ENCODE measurements at regions not wholly inside any gene's neighbourhood (a gene's known extent, or its start where the extent isn't known, plus 50 kb on each side); places are given as distances from the start of the nearest gene placed in this dataset.

GRCh38 chr2:176446718-176447414, 177.6 kb downstream of the MTX2 start:
- H3K36me3 Mint-ChIP-seq, result no peaks in the 10 kb centered on the region
- TF ChIP-seq, protein P1, sequence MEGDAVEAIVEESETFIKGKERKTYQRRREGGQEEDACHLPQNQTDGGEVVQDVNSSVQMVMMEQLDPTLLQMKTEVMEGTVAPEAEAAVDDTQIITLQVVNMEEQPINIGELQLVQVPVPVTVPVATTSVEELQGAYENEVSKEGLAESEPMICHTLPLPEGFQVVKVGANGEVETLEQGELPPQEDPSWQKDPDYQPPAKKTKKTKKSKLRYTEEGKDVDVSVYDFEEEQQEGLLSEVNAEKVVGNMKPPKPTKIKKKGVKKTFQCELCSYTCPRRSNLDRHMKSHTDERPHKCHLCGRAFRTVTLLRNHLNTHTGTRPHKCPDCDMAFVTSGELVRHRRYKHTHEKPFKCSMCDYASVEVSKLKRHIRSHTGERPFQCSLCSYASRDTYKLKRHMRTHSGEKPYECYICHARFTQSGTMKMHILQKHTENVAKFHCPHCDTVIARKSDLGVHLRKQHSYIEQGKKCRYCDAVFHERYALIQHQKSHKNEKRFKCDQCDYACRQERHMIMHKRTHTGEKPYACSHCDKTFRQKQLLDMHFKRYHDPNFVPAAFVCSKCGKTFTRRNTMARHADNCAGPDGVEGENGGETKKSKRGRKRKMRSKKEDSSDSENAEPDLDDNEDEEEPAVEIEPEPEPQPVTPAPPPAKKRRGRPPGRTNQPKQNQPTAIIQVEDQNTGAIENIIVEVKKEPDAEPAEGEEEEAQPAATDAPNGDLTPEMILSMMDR (IDR thresholded peaks at IDR 0.05), result no peak
- no peak overlapping the region for H3K4me3 ChIP-seq (ENCODE audit: low read length)
- no peaks in the 10 kb centered on the region for H3K4me1 Mint-ChIP-seq
- H3K27ac ChIP-seq (ENCODE audit: low read length), result no peak overlapping the region
- no peak overlapping the region for H3K27ac Mint-ChIP-seq
- no peaks in the 10 kb centered on the region for H3K4me1 ChIP-seq (ENCODE audit: control insufficient read depth, insufficient read depth, low read length)
- H3K27me3 Mint-ChIP-seq (ENCODE audit: low read depth in 2 of 2), result peaks cover 0 to 9% of the 10 kb centered on the region in 2 donors
- no peaks in the 10 kb centered on the region for H3K9me3 Mint-ChIP-seq
- intact Hi-C loops (cut with micrococcal nuclease), result no loop called here
- 46% methylated on average over 2 of the region's 4 CpGs for WGBS (ENCODE audit: insufficient coverage)
- ATAC-seq, result no peak
- no peak overlapping the region for H3K4me3 Mint-ChIP-seq
- DNase-seq, result no peak
- no peaks in the 10 kb centered on the region for H3K9me3 ChIP-seq (ENCODE audit: control insufficient read depth, insufficient read depth, low read length)
- no peaks in the 10 kb centered on the region for H3K27me3 ChIP-seq (ENCODE audit: control insufficient read depth, insufficient read depth, low read length)
- no peaks in the 10 kb centered on the region for H3K36me3 ChIP-seq (ENCODE audit: control insufficient read depth, insufficient read depth, low read length)

DNA sequence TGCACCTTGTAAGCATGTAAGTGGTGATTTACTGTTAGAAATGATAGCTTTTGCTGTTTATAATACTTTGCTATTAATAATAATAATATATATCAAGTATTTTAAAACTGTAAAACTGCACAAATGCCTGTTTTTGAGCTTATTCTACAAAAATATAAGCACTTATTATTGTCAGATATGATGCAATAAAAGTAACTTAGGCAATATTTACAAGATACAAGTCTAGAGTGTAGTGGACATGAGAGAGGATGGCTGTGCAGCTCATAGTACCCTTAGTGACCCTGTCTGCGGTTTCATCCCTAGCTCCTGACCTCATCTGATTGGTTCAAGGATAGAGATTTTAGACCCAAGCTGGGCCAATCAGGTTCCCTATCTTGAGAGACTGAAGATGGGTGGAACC, 178.4 kb downstream of the MTX2 start:
- peaks cover 0 to 10% of the 10 kb centered on the region in 2 donors for H3K27me3 Mint-ChIP-seq (ENCODE audit: low read depth in 2 of 2)
- 100% methylated on average over 1 of the region's 1 CpG for WGBS (ENCODE audit: insufficient coverage)
- no peaks in the 10 kb centered on the region for H3K4me1 Mint-ChIP-seq
- intact Hi-C loops (cut with micrococcal nuclease), result no loop called here
- no peak overlapping the region for H3K27ac ChIP-seq (ENCODE audit: low read length)
- no peaks in the 10 kb centered on the region for H3K9me3 Mint-ChIP-seq
- no peaks in the 10 kb centered on the region for H3K4me1 ChIP-seq (ENCODE audit: control insufficient read depth, insufficient read depth, low read length)
- H3K27me3 ChIP-seq (ENCODE audit: control insufficient read depth, insufficient read depth, low read length), result no peaks in the 10 kb centered on the region
- H3K4me3 Mint-ChIP-seq, result no peak overlapping the region
- ATAC-seq (no peak), DNase-seq (no peak)
- no peaks in the 10 kb centered on the region for H3K9me3 ChIP-seq (ENCODE audit: control insufficient read depth, insufficient read depth, low read length)
- no peak overlapping the region for H3K27ac Mint-ChIP-seq
- H3K4me3 ChIP-seq (ENCODE audit: low read length), result no peak overlapping the region
- H3K36me3 ChIP-seq (ENCODE audit: control insufficient read depth, insufficient read depth, low read length), result no peaks in the 10 kb centered on the region
- no peaks in the 10 kb centered on the region for H3K36me3 Mint-ChIP-seq
- TF ChIP-seq, protein P1 (IDR thresholded peaks at IDR 0.05), result no peak

DNA sequence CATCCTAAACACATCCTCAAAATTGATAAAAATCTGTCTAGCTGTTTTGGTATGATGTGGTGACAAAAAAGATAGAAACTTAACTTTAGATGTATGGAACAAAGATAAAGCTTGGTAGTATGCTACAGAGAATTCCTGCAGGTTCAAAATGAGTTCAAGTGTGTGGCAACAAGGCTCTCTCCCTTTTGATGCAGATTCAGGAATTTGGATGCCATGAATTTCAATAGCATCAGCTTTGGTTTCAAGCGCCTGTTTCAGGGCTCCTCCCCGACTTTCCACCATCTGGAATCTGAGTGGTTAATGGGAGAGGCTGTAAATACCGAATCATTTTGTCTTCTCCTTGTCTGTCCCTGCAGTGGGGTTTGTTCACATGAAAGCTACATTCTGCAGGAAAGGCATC, 180.6 kb downstream of the MTX2 start:
- DNase-seq, result no peak
- Mint-ChIP-seq H3K36me3 (no peaks in the 10 kb centered on the region), H3K9me3 (no peaks in the 10 kb centered on the region), H3K27ac (no peak overlapping the region), H3K27me3 (ENCODE audit: low read depth in 2 of 2) (peaks cover 13 to 18% of the 10 kb centered on the region in 2 donors), H3K4me3 (no peak overlapping the region), H3K4me1 (no peaks in the 10 kb centered on the region)
- intact Hi-C loops (cut with micrococcal nuclease), result no loop called here
- no peaks in the 10 kb centered on the region for H3K36me3 ChIP-seq (ENCODE audit: control insufficient read depth, insufficient read depth, low read length)
- no peak overlapping the region for H3K4me3 ChIP-seq (ENCODE audit: low read length)
- no peak overlapping the region for H3K27ac ChIP-seq (ENCODE audit: low read length)
- H3K4me1 ChIP-seq (ENCODE audit: control insufficient read depth, insufficient read depth, low read length), result no peaks in the 10 kb centered on the region
- TF ChIP-seq, protein P1 (IDR thresholded peaks at IDR 0.05), result no peak
- no peak for ATAC-seq
- H3K9me3 ChIP-seq (ENCODE audit: control insufficient read depth, insufficient read depth, low read length), result no peaks in the 10 kb centered on the region
- peaks cover 8% of the 10 kb centered on the region for H3K27me3 ChIP-seq (ENCODE audit: control insufficient read depth, insufficient read depth, low read length)
- WGBS (ENCODE audit: insufficient coverage), result 87% methylated on average over 3 of the region's 3 CpGs

DNA sequence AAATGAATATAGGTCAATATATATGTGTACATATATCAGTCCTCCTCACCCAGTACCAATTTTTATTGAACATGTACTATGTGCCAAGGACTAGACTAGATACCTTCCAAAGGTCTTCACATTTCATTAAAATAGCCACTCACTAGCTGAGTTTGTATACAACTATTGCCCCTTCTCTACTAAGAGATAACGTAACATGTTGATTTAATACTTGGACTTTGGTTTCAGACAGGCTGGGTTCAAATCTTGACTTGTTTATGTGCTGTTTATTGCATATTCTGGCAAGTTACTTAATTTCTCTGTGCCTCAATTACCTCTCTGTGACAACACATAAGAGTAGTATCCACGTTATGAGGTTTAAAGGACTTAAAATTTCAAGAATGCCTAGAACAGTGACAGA, 184.5 kb downstream of the MTX2 start:
- H3K27ac ChIP-seq (ENCODE audit: low read length), result no peak overlapping the region
- Mint-ChIP-seq H3K27ac (no peak overlapping the region), H3K9me3 (no peaks in the 10 kb centered on the region), H3K27me3 (ENCODE audit: low read depth in 2 of 2) (peaks cover 21 to 28% of the 10 kb centered on the region in 2 donors), H3K4me3 (no peak overlapping the region), H3K36me3 (no peaks in the 10 kb centered on the region), H3K4me1 (no peaks in the 10 kb centered on the region)
- TF ChIP-seq, protein P1 (IDR thresholded peaks at IDR 0.05), result no peak
- DNase-seq (no peak), ATAC-seq (no peak)
- intact Hi-C loops (cut with micrococcal nuclease), result no loop called here
- no peak overlapping the region for H3K4me3 ChIP-seq (ENCODE audit: low read length)
- no peaks in the 10 kb centered on the region for H3K36me3 ChIP-seq (ENCODE audit: control insufficient read depth, insufficient read depth, low read length)
- H3K4me1 ChIP-seq (ENCODE audit: control insufficient read depth, insufficient read depth, low read length), result no peaks in the 10 kb centered on the region
- no peaks in the 10 kb centered on the region for H3K9me3 ChIP-seq (ENCODE audit: control insufficient read depth, insufficient read depth, low read length)
- 100% methylated on average over 1 of the region's 2 CpGs for WGBS (ENCODE audit: insufficient coverage)
- peaks cover 8% of the 10 kb centered on the region for H3K27me3 ChIP-seq (ENCODE audit: control insufficient read depth, insufficient read depth, low read length)

All from natural killer cell (primary cell).